Parathyroid adenoma (tissue), 2 donors: ENCODE measurements at regions not wholly inside any gene's neighbourhood (a gene's known extent, or its start where the extent isn't known, plus 50 kb on each side); places are given as distances from the start of the nearest gene placed in this dataset.

Source experiments
- H2AFZ ChIP-seq: fragments of 300-600 bp; sonication (generic); one replicate; pipeline ENCODE4 v1.7.0; 2017; ENCODE audit warnings: antibody characterized with exemption, mild to moderate bottlenecking
- H3K27ac ChIP-seq: fragments of 300-600 bp; sonication (generic); one replicate; pipeline ENCODE4 v1.7.0; 2017
- H3K27me3 ChIP-seq: fragments of 300-600 bp; sonication (generic); one replicate; pipeline ENCODE4 v1.7.0; 2017; ENCODE audit warnings: low read length; ENCODE audit not compliant: control insufficient read depth, insufficient read depth
- H3K36me3 ChIP-seq: fragments of 300-600 bp; sonication (generic); one replicate; pipeline ENCODE4 v1.7.0; 2017; ENCODE audit warnings: low read length; ENCODE audit not compliant: control insufficient read depth, insufficient read depth
- H3K4me1 ChIP-seq: fragments of 300-600 bp; sonication (generic); one replicate; pipeline ENCODE4 v1.7.0; 2017; ENCODE audit warnings: control low read depth
- H3K4me2 ChIP-seq: fragments of 300-600 bp; sonication (generic); one replicate; pipeline ENCODE4 v1.7.0; 2017; ENCODE audit warnings: low read length
- H3K4me3 ChIP-seq: fragments of 300-600 bp; sonication (generic); one replicate; pipeline ENCODE4 v1.7.0; 2017; ENCODE audit warnings: low read depth, low read length
- H3K79me2 ChIP-seq: fragments of 300-600 bp; sonication (generic); one replicate; pipeline ENCODE4 v1.7.0; 2017; ENCODE audit warnings: control low read depth
- H3K9ac ChIP-seq: fragments of 300-600 bp; sonication (generic); one replicate; pipeline ENCODE4 v1.7.0; 2017; ENCODE audit warnings: mild to moderate bottlenecking
- H3K9me3 ChIP-seq: fragments of 300-600 bp; sonication (generic); one replicate; pipeline ENCODE4 v1.7.0; 2017; ENCODE audit warnings: low read length; ENCODE audit not compliant: control insufficient read depth
- TF ChIP-seq, protein P1 (sequence below): fragments of 300-600 bp; sonication (generic); IDR thresholded peaks from one replicate; pipeline ENCODE4 v1.7.0; 2017; ENCODE audit warnings: antibody characterized with exemption, mild to moderate bottlenecking
- donor health status: primary hyperparathyroidism.

- TF ChIP-seq, protein P1, sequence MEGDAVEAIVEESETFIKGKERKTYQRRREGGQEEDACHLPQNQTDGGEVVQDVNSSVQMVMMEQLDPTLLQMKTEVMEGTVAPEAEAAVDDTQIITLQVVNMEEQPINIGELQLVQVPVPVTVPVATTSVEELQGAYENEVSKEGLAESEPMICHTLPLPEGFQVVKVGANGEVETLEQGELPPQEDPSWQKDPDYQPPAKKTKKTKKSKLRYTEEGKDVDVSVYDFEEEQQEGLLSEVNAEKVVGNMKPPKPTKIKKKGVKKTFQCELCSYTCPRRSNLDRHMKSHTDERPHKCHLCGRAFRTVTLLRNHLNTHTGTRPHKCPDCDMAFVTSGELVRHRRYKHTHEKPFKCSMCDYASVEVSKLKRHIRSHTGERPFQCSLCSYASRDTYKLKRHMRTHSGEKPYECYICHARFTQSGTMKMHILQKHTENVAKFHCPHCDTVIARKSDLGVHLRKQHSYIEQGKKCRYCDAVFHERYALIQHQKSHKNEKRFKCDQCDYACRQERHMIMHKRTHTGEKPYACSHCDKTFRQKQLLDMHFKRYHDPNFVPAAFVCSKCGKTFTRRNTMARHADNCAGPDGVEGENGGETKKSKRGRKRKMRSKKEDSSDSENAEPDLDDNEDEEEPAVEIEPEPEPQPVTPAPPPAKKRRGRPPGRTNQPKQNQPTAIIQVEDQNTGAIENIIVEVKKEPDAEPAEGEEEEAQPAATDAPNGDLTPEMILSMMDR = no peak
- H3K27me3 ChIP-seq = peaks cover 3% of the 10 kb centered on the region
- no peak overlapping the region for H3K27ac ChIP-seq
Measured at GRCh38 chr1:30109853-30110252, 613.5 kb downstream of the MATN1 start.

GRCh38 chr1:30108186-30108585 is 615.2 kb downstream of the MATN1 start:
- H3K9ac ChIP-seq = no peak overlapping the region
- H2AFZ ChIP-seq = no peak overlapping the region
- no peaks in the 10 kb centered on the region for H3K4me1 ChIP-seq
- no peak overlapping the region for H3K4me2 ChIP-seq
- no peaks in the 10 kb centered on the region for H3K36me3 ChIP-seq
- no peaks in the 10 kb centered on the region for H3K9me3 ChIP-seq
- H3K79me2 ChIP-seq = no peaks in the 10 kb centered on the region
- peaks cover 3% of the 10 kb centered on the region for H3K27me3 ChIP-seq
- H3K27ac ChIP-seq = no peak overlapping the region
- no peak overlapping the region for H3K4me3 ChIP-seq
- TF ChIP-seq, protein P1 = no peak

More at GRCh38 chr1:30109853-30110252, 613.5 kb downstream of the MATN1 start:
- Histone ChIP-seq H3K4me3 (no peak overlapping the region), H3K9ac (no peak overlapping the region), H2AFZ (no peak overlapping the region), H3K36me3 (no peaks in the 10 kb centered on the region), H3K79me2 (no peaks in the 10 kb centered on the region), H3K9me3 (no peaks in the 10 kb centered on the region), H3K4me1 (no peaks in the 10 kb centered on the region), H3K4me2 (no peak overlapping the region)

DNA sequence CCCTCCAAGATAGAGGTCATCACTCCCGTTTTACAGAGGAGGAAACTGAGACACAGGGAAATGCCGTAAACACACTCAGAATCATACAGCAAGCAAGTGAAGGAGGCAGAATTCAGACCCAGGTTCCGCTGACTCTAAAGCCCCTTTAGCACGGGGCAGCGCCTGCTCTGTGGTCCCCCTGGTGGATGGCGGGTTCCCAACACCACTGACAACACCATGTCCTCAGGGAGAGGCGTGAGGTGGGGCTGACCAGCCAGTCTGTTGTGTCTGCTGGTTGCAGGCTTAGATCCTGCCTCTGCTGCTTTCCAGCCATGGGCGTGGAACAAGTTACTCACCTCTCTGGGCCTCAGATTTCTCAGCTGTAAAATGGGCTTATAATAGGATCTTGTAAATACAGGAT is 617.3 kb downstream of the MATN1 start:
- H3K79me2 ChIP-seq = no peaks in the 10 kb centered on the region
- H3K4me1 ChIP-seq = no peaks in the 10 kb centered on the region
- H3K27ac ChIP-seq = no peak overlapping the region
- H3K27me3 ChIP-seq = peaks cover 3% of the 10 kb centered on the region
- no peak overlapping the region for H2AFZ ChIP-seq
- H3K4me3 ChIP-seq = no peak overlapping the region
- H3K9me3 ChIP-seq = no peaks in the 10 kb centered on the region
- TF ChIP-seq, protein P1 = peak; percentile 10
- no peak overlapping the region for H3K9ac ChIP-seq
- no peak overlapping the region for H3K4me2 ChIP-seq
- no peaks in the 10 kb centered on the region for H3K36me3 ChIP-seq

- TF ChIP-seq, protein P1 = no peak
- H3K27me3 ChIP-seq = peaks cover 3% of the 10 kb centered on the region
- no peaks in the 10 kb centered on the region for H3K4me1 ChIP-seq
Measured at GRCh38 chr1:30104551-30104950, 618.8 kb downstream of the MATN1 start.

GRCh38 chr1:30103708-30104411 is 619.5 kb downstream of the MATN1 start:
- no peak overlapping the region for H3K4me2 ChIP-seq
- H3K4me3 ChIP-seq = no peak overlapping the region
- H3K27me3 ChIP-seq = peaks cover 3% of the 10 kb centered on the region
- no peaks in the 10 kb centered on the region for H3K36me3 ChIP-seq
- H2AFZ ChIP-seq = no peak overlapping the region
- TF ChIP-seq, protein P1 = no peak
- no peaks in the 10 kb centered on the region for H3K9me3 ChIP-seq
- H3K9ac ChIP-seq = no peak overlapping the region
- H3K27ac ChIP-seq = no peak overlapping the region
- H3K79me2 ChIP-seq = no peaks in the 10 kb centered on the region
- H3K4me1 ChIP-seq = no peaks in the 10 kb centered on the region

More at GRCh38 chr1:30104551-30104950, 618.8 kb downstream of the MATN1 start:
- Histone ChIP-seq H3K9me3 (no peaks in the 10 kb centered on the region), H3K79me2 (no peaks in the 10 kb centered on the region), H3K9ac (no peak overlapping the region), H3K36me3 (no peaks in the 10 kb centered on the region), H3K4me2 (no peak overlapping the region), H3K27ac (no peak overlapping the region), H2AFZ (no peak overlapping the region), H3K4me3 (no peak overlapping the region)
